ENCODE measurements at regions not wholly inside any gene's neighbourhood (a gene's known extent, or its start where the extent isn't known, plus 50 kb on each side); places are given as distances from the start of the nearest gene placed in this dataset.
"Not testable (repeated sequence)": the region's sequence is repeated elsewhere in the genome, so short reads cannot be mapped to it uniquely, and the experiment has no call there.

DNA sequence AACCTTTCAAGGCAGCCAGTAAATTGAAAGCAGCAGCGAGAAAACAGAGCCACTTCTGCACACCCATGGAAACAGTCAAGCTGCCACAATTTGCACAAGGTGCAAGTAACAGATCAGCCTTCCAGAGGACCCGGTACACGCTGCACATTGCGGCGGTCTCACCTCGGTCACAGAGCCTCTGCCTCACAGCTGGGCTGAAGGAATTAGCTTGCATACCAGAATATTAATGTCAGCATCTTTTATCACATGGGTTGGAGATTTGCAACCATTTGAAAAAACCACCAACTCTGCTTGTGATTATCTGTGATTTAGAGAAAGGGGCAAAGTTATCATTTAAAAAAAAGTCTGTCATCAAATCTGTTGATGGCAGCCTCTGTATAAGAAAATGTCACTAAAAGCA lies 330.5 kb upstream of the TCF4 start:
- no peak for DNase-seq

- no peak for DNase-seq
Observed at GRCh38 chr18:55912919-55913318, 324.9 kb upstream of the TCF4 start.

- DNase-seq: no peak
Observed at GRCh38 chr18:55912071-55912470, 324.1 kb upstream of the TCF4 start.

- DNase-seq: no peak
Observed at GRCh38 chr18:55910296-55910695, 322.3 kb upstream of the TCF4 start.

DNA sequence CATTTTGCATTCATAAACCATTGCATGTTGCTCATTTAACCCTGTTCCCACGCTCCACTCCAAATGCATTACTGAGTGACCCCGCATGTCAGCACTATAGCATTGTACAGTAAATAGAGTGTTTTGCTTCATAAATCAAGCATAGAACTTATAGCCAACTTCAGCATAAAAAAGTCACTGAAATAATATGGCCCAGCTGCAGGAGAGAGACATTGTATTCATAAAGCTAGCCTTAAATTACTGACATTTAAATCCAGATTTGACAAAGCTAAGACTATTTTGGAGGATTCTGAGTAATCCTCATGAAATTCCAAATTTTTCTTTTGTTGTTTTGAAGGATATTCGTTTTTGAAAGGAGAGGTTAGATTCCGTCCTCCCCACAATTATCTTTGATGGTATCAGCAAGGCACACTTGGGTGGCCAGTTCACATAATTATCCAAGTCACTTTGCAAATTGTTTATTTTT lies 320.9 kb upstream of the TCF4 start:
- DNase-seq: no peak

GRCh38 chr18:55907453-55908175 lies 319.6 kb upstream of the TCF4 start:
- no peak for DNase-seq

- no peak for DNase-seq
Observed at GRCh38 chr18:55906536-55906935, 318.5 kb upstream of the TCF4 start.

GRCh38 chr18:55903911-55904310 lies 315.9 kb upstream of the TCF4 start:
- DNase-seq: no peak

DNA sequence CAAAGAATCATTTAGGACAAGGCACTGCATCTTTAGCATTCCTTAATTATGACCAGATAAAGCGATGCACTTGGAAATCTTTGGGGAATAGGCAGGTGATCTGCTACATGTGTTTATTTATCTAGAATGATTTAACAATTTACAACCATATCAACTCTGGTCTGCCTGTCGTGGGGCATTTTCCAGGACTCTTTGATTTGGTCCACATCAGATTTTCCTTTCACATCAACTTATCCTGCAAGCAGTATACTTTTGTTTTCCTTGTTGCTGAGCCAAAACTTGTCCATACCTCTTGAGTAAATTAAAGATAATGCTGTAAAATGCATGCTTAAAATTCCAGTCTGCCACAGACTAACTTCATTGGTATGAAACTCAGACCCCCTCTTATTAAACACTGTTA lies 312.4 kb upstream of the TCF4 start:
- DNase-seq: no peak

DNA sequence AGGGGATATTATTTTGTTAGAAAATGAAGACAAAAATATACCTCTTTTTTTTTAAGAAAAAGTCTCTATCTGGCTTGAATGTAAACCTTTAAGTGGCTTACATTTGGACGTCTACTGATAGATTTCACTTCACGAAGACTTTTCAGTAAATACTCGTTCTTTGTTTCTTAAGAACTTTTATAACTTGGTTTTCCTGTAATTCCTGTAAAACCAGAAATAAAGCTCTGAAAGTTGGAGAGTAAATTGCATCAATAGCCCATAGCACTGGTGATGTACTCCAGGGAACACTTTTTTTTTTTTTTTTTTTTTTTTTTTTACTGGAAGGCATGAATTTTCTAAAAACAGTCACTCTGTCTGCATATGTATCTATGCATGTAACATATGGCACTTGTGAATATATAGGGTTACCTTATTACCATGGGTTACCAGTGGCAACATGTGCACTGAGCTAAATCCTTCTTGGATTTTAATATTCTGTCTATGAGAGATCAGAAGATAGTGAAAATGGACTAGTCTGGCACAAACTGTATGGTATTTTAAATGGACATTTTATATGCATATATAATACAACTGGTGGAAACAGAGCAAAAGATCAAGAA lies 309.2 kb upstream of the TCF4 start:
- DNase-seq: no peak

DNA sequence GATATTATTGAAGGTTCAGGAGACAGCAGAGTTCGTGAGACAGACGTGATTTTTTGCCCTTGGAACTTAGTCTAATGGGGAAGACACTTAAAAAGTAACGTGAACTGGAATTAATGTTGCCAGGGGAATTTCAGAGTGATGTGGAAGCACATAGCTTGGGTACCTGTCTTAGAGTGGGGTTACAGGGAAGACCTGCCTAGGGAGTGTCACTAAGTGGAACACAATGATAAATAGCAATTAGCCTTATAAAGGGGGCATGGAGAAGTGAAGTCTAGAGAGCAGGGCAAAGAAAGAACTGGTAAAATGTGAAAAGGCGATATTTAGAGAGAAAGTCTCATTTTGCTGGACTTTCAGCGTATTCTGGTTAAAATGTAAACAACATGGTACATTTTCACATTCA lies 306.0 kb upstream of the TCF4 start:
- DNase-seq: no peak

DNA sequence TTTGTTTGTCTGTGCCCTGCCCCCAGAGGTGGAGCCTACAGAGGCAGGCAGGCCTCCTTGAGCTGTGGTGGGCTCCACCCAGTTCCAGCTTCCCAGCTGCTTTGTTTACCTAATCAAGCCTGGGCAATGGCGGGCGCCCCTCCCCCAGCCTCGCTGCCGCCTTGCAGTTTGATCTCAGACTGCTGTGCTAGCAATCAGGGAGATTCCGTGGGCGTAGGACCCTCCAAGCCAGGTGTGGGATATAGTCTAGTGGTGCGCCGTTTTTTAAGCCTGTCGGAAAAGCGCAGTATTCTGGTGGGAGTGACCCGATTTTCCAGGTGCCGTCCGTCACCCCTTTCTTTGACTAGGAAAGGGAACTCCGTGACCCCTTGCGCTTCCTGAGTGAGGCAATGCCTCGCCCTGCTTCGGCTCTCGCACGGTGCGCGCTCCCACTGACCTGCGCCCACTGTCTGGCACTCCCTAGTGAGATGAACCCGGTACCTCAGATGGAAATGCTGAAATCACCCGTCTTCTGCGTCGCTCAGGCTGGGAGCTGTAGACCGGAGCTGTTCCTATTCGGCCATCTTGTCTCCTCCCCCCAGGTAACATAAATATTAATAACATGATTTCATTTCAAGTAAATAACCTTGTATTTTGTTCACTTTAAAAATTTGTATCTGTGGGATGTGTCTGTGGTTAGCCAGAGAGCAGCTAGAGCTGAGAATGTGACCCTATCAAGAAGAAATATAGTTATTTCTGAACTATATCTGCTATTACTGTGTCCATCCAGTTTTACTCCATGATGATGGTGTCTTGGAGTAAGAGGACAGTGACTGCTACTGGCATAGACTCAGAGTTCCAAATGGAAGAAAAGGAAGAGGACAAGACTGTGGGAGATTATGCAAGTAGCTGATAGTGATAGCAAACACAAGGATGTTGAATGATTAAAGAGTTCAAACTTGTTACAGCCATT lies 305.1 kb upstream of the TCF4 start:
- DNase-seq: not testable (repeated sequence)

GRCh38 chr18:55886886-55887285 lies 298.9 kb upstream of the TCF4 start:
- no peak for DNase-seq

DNA sequence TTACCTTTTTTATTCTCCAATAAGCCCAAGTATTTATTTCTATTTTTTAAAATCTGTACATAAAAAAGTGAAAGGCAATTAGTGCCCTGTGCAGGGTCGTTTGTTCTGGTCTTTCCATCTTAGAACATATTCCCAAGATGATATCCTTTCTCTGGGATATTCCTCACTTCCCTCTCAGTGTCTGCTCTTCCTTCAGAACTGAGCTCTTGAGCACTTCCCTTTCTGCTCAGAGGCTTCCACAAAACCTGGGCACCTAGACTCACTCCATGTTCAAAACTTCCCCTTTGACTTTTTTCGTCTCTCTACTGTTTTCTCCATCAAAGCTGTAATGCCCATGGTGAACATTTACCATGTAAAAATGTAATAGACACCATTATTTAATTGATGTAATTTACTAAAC lies 296.5 kb upstream of the TCF4 start:
- no peak for DNase-seq

- no peak for DNase-seq
Observed at GRCh38 chr18:55880617-55881016, 292.6 kb upstream of the TCF4 start.

GRCh38 chr18:55879331-55879730 lies 291.3 kb upstream of the TCF4 start:
- DNase-seq: no peak

DNA sequence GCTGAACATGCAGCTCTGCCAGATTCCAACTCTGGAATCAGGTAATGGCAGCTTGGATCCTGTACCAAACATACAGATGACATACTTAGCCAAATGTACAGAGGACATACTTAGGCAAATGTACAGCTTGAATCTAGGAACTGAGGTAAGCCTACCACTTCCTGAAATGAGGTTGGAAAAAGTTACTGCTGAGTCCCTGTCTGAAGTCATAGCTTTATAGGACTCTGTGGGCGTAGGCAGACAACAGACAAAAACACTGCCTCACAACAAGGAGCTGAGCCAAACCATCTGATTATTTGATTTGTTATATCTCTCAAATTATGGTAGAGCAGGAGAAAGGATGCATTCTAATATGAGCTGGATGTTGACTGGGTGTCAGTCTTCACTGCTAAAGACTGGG lies 290.2 kb upstream of the TCF4 start:
- no peak for DNase-seq

GRCh38 chr18:55877321-55877720 lies 289.3 kb upstream of the TCF4 start:
- no peak for DNase-seq

DNA sequence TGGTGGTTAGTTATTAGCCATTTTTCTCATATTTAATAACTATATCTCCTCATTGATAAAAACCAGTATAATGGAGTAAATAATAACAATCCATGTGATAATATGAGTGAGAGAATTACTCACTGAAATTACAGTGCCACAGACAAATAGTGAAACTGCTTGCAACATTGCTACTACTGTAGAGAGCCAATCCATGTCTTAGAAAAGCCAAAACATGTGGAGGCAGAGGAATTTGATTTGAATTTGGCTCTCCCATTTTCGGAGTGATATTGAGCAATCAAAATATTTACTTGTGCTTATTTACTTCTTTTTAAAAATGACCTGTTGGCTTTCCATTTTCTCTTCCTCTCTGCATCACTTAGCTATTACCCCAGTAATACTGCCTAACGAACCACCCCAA lies 288.3 kb upstream of the TCF4 start:
- DNase-seq: no peak

DNA sequence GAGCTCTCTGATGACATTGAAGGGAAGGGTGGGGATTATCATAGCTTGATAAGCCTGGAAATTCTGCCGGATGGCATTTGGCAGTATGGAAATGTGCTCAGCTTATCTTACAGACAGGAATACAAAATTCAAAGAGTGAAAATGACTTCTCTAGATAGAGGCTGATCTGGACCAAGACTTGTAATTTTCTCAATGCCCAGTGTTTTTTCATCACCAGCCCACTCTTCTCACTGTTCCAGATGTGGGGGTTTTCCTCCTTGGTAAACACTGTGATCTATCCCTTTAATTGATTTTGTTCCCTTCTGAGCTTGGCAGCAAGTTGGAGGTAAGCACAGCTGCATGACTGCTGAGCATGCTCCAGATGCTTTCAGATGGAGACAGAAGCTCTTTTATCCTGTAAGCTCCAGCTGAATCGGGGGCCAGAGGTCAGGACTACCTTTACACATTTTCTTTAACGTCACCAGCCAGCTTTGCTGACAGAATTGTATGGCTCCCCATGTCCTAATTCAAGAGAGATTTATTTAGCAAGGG lies 287.4 kb upstream of the TCF4 start:
- no peak for DNase-seq

- no peak for DNase-seq
Observed at GRCh38 chr18:55869556-55870501, 281.8 kb upstream of the TCF4 start.

GRCh38 chr18:55868909-55869308 lies 280.9 kb upstream of the TCF4 start:
- no peak for DNase-seq
